Endothelial cell of umbilical vein (primary cell): ENCODE measurements at regions not wholly inside any gene's neighbourhood (a gene's known extent, or its start where the extent isn't known, plus 50 kb on each side); places are given as distances from the start of the nearest gene placed in this dataset.

ENCODE experiments used
- BruUV-seq: library from RNA; stranded (reverse); fragments of 400-500 nt; replicated peaks from 2 replicates; lab custom pipeline; 2021; lab: Mats Ljungman, UMichigan
- CTCF ChIA-PET: fragments of 300-600, 350-600 bp; sonication (Branson Sonifier 250); formaldehyde crosslinking; loops from one replicate; lab custom pipeline; 2021; ENCODE audit warnings: antibody characterized with exemption, inconsistent platforms; lab: Charles Lee
- POLR2A ChIA-PET: fragments of 300-600, 350-600 bp; sonication (Branson Sonifier 250); formaldehyde crosslinking; loops from one replicate; lab custom pipeline; 2021; ENCODE audit warnings: antibody characterized with exemption, inconsistent platforms; lab: Charles Lee
- DNase-seq: peaks from one replicate; pipeline ENCODE4 v3.0.0-alpha.2; 2011; ENCODE audit warnings: low read depth, low spot score
- FAIRE-seq: peaks from 2 replicates; lab custom pipeline; 2011; peaks lifted over from hg19 to GRCh38; lab: Jason Lieb, UNC
- H2AFZ ChIP-seq: 2 replicates; pipeline ENCODE4 v1.6.0; 2012; ENCODE audit warnings: low read depth, low read length, control low read depth, inconsistent platforms
- H3K27ac ChIP-seq: 2 replicates; pipeline ENCODE4 v1.5.1; 2011; ENCODE audit warnings: low read depth, mild to moderate bottlenecking, control low read depth, low read length, moderate library complexity; ENCODE audit not compliant: insufficient read depth
- H3K27me3 ChIP-seq, 2 experiments: 2 replicates each; pipeline versions ENCODE4 v1.6.0 to v1.6.1; 2011; ENCODE audit warnings: low read length in 2 of 2, mixed read lengths in 1 of 2; ENCODE audit not compliant: control insufficient read depth in 2 of 2, insufficient read depth in 2 of 2
- H3K36me3 ChIP-seq, 2 experiments: 2 replicates in 1 of 2; 3 replicates in 1 of 2; pipeline ENCODE4 v1.5.1; 2011; ENCODE audit warnings: low read length in 2 of 2, mild to moderate bottlenecking in 1 of 2, moderate library complexity in 1 of 2; ENCODE audit not compliant: control insufficient read depth in 2 of 2, insufficient read depth in 2 of 2; ENCODE audit errors: extremely low read depth in 1 of 2
- H3K4me1 ChIP-seq: 3 replicates; pipeline ENCODE4 v1.5.1; 2011; ENCODE audit warnings: mild to moderate bottlenecking, low read length; ENCODE audit not compliant: control insufficient read depth, insufficient read depth; ENCODE audit errors: extremely low read depth
- H3K4me2 ChIP-seq: 2 replicates; pipeline ENCODE4 v1.6.1; 2011; ENCODE audit warnings: low read length, control low read depth, mixed read lengths; ENCODE audit not compliant: insufficient read depth
- H3K4me3 ChIP-seq, 3 experiments: fragments of 200-600 bp in 1 of 3; sonication (generic), shearing (Covaris generic) in 1 of 3; replicated peaks in 1 of 3; 2 replicates each; pipeline ENCODE4 v1.5.1; 2011 to 2016; ENCODE audit warnings: control low read depth in 3 of 3, low read length in 3 of 3, mild to moderate bottlenecking in 2 of 3, inconsistent platforms in 1 of 3, low read depth in 1 of 3, moderate library complexity in 1 of 3; ENCODE audit not compliant: insufficient read depth in 1 of 3
- H3K79me2 ChIP-seq: 2 replicates; pipeline ENCODE4 v1.6.0; 2012; ENCODE audit warnings: low read length, inconsistent platforms; ENCODE audit not compliant: control insufficient read depth, insufficient read depth
- H3K9ac ChIP-seq: replicated peaks from 2 replicates; pipeline ENCODE3; 2011; ENCODE audit warnings: low read length, control low read depth; ENCODE audit not compliant: insufficient read depth; ENCODE audit errors: extremely low read depth
- H3K9me1 ChIP-seq: replicated peaks from 3 replicates; pipeline ENCODE4 v1.6.0; 2011; ENCODE audit warnings: mild to moderate bottlenecking, low read length; ENCODE audit not compliant: control insufficient read depth, insufficient read depth; ENCODE audit errors: extremely low read depth
- H3K9me3 ChIP-seq: replicated peaks from 2 replicates; pipeline ENCODE4 v1.5.1; 2012; ENCODE audit warnings: low read length, inconsistent platforms; ENCODE audit not compliant: control insufficient read depth, insufficient read depth
- H4K20me1 ChIP-seq: replicated peaks from 2 replicates; pipeline ENCODE3; 2011; ENCODE audit warnings: mild to moderate bottlenecking, low read length; ENCODE audit not compliant: control insufficient read depth, insufficient read depth; ENCODE audit errors: extremely low read depth
- CTCF ChIP-seq, 2 donors: IDR thresholded peaks; 1 replicate in 1 of 2; 2 replicates in 1 of 2; pipeline ENCODE4 v1.5.1; 2011; ENCODE audit warnings: low read length in 2 of 2, mild to moderate bottlenecking in 2 of 2, moderate library complexity in 2 of 2, control low read depth in 1 of 2, inconsistent platforms in 1 of 2, low read depth in 1 of 2; ENCODE audit not compliant: insufficient read depth in 1 of 2; ENCODE audit errors: extremely low read depth in 1 of 2
- EZH2 ChIP-seq: IDR thresholded peaks from 2 replicates; pipeline ENCODE4 v1.6.1; 2012; ENCODE audit warnings: borderline replicate concordance, low read depth, mild to moderate bottlenecking, moderate library complexity, low read length, inconsistent platforms; ENCODE audit not compliant: severe bottlenecking
- FOS ChIP-seq: IDR thresholded peaks from 2 replicates; pipeline ENCODE4 v1.6.1; 2011; ENCODE audit warnings: mild to moderate bottlenecking, low read length, moderate library complexity, borderline replicate concordance; ENCODE audit not compliant: insufficient read depth
- GATA2 ChIP-seq: IDR thresholded peaks from 2 replicates; pipeline ENCODE4 v1.7.0; 2011; ENCODE audit warnings: low read depth, mild to moderate bottlenecking, moderate library complexity, mixed read lengths, low read length; ENCODE audit not compliant: insufficient read length, insufficient read depth
- JUN ChIP-seq: IDR thresholded peaks from 2 replicates; pipeline ENCODE4 v1.6.1; 2011; ENCODE audit warnings: borderline replicate concordance, low read depth; ENCODE audit not compliant: insufficient read length, insufficient read depth
- MAX ChIP-seq: IDR thresholded peaks from 2 replicates; pipeline ENCODE4 v1.6.1; 2011; ENCODE audit not compliant: insufficient read depth, insufficient read length
- MYC ChIP-seq: IDR thresholded peaks from one replicate; pipeline ENCODE4 v1.6.1; 2011; ENCODE audit warnings: mild to moderate bottlenecking, low read depth, low read length
- POLR2A ChIP-seq: IDR thresholded peaks from 2 replicates; pipeline ENCODE4 v1.6.1; 2012; ENCODE audit warnings: low read depth, mild to moderate bottlenecking, control low read depth, low read length
- POLR2AphosphoS5 ChIP-seq: IDR thresholded peaks from 2 replicates; pipeline ENCODE4 v1.6.1; 2012; ENCODE audit warnings: low read depth, mild to moderate bottlenecking, control low read depth, low read length, moderate library complexity; ENCODE audit not compliant: insufficient read depth
- dilution Hi-C: fragments of 300-500 bp; cut with MboI; formaldehyde crosslinking; loops from one replicate; pipeline ENCODE4 v1.15.0; 2019; ENCODE audit warnings: low sequenced_read_pairs; ENCODE audit not compliant: extremely low pct_ligation_motif_present
- intact Hi-C: fragments of 100-400 bp; cut with micrococcal nuclease; formaldehyde crosslinking; loops from one replicate; pipeline ENCODE4 v1.10.0; 2022

GRCh38 chr14:53851394-53852090, 105.1 kb downstream of the BMP4 start:
- Histone ChIP-seq H3K9me1 (no peaks in the 10 kb centered on the region), H2AFZ (peak overlapping the region; percentile 70), H3K36me3 (no peaks in the 10 kb centered on the region), H3K79me2 (no peaks in the 10 kb centered on the region), H3K4me3 (no peak overlapping the region), H3K27me3 (no peaks in the 10 kb centered on the region), H3K27ac (peak overlapping the region; percentile 40), H3K9ac (no peak overlapping the region), H3K4me2 (peak overlapping the region; percentile 24), H4K20me1 (no peaks in the 10 kb centered on the region), H3K4me1 (peaks cover 14% of the 10 kb centered on the region), H3K9me3 (no peaks in the 10 kb centered on the region)
- intact Hi-C loops (no loop called here), dilution Hi-C loops (no loop called here)
- ChIA-PET CTCF (no interaction called here), POLR2A (no interaction called here)
- FAIRE-seq (no peak), DNase-seq (no peak)
- TF ChIP-seq JUN (no peak), GATA2 (no peak), FOS (no peak), POLR2A (no peak), POLR2AphosphoS5 (no peak), MAX (no peak), EZH2 (no peak), CTCF (IDR thresholded peaks at IDR 0.05; ENCODE audit: extremely low read depth in 1 of 2, insufficient read depth in 1 of 2, low read depth in 1 of 2, low read length in 2 of 2) (no peak), MYC (no peak)
- BruUV-seq, result no TSS peak
